K562 (cell line): ENCODE measurements at regions not wholly inside any gene's neighbourhood (a gene's known extent, or its start where the extent isn't known, plus 50 kb on each side); places are given as distances from the start of the nearest gene placed in this dataset.

ENCODE experiments used
- ATF3 ChIP-seq, 2 experiments: fragments of 450-650 bp in 1 of 2; sonication (generic) in 1 of 2; formaldehyde crosslinking in 1 of 2; IDR thresholded peaks in 1 of 2; conservative IDR thresholded peaks in 1 of 2; 2 replicates each; pipeline versions ENCODE4 v1.6.1 to v1.8.1; 2016 to 2023; ENCODE audit warnings: mild to moderate bottlenecking in 2 of 2, moderate library complexity in 2 of 2, inconsistent platforms in 1 of 2, missing genetic modification reagents in 1 of 2
- CBX3 ChIP-seq, 2 experiments: IDR thresholded peaks; 1 replicate in 1 of 2; 2 replicates in 1 of 2; pipeline ENCODE4 v1.6.1; 2012; ENCODE audit warnings: inconsistent platforms in 2 of 2, low read length in 2 of 2, borderline replicate concordance in 1 of 2, control low read depth in 1 of 2
- CTCF ChIP-seq, 3 experiments: IDR thresholded peaks in 2 of 3; conservative IDR thresholded peaks in 1 of 3; 2 replicates each; pipeline ENCODE4 v1.5.1; 2011 to 2012; ENCODE audit warnings: low read length in 3 of 3, mild to moderate bottlenecking in 3 of 3, control low read depth in 2 of 3, improper control_type of control experiment in 1 of 3, inconsistent platforms in 1 of 3, low read depth in 1 of 3, mixed read lengths in 1 of 3, moderate library complexity in 1 of 3; ENCODE audit not compliant: insufficient read depth in 2 of 3
- ZKSCAN8 ChIP-seq: fragments of 200-800 bp; sonication (Bioruptor generic); IDR thresholded peaks from 2 replicates; pipeline ENCODE4 v1.6.1; 2016; ENCODE audit warnings: missing genetic modification characterization, missing compliant biosample characterization
- ZNF644 ChIP-seq: fragments of 200-800 bp; sonication (Bioruptor generic); IDR thresholded peaks from 2 replicates; pipeline ENCODE4 v1.6.1; 2016; ENCODE audit warnings: low read depth, missing genetic modification characterization, missing compliant biosample characterization

- TF ChIP-seq ZNF644 (tag), result no peak
- no peak for TF ChIP-seq CTCF (IDR thresholded peaks at IDR 0.05 in 2 of 3, conservative IDR thresholded peaks at IDR 0.05 in 1 of 3; ENCODE audit: insufficient read depth in 2 of 3, low read depth in 1 of 3, low read length in 3 of 3)
- TF ChIP-seq CBX3 (IDR thresholded peaks at IDR 0.05; ENCODE audit: borderline replicate concordance in 1 of 2, low read length in 2 of 2), result no peak
- no peak for TF ChIP-seq ATF3 (IDR thresholded peaks at IDR 0.05)
- TF ChIP-seq ATF3 (CRISPR knock-in tag; conservative IDR thresholded peaks at IDR 0.05), result no peak
- TF ChIP-seq ZKSCAN8, result no peak
These were observed 211.7 kb downstream of the ANKRD60 start for GRCh38 chr20:58016779-58017178.
